NCI-H524 (cell line): ENCODE measurements at regions not wholly inside any gene's neighbourhood (a gene's known extent, or its start where the extent isn't known, plus 50 kb on each side); places are given as distances from the start of the nearest gene placed in this dataset.
"Not testable (repeated sequence)": the region's sequence is repeated elsewhere in the genome, so short reads cannot be mapped to it uniquely, and the experiment has no call there.

ENCODE experiments used
- DNase-seq, 2 experiments: peaks; one replicate each; lab custom pipeline; 2025; lab: John Stamatoyannopoulos, UW

GRCh38 chrX:1778817-1779216 is 164.0 kb downstream of the ASMT start:
- DNase-seq, result no peak

- DNase-seq, result no peak
These were observed 164.8 kb downstream of the ASMT start for GRCh38 chrX:1779626-1780025.

- no peak for DNase-seq
These were observed 166.9 kb downstream of the ASMT start for GRCh38 chrX:1781766-1782165.

GRCh38 chrX:1784773-1785172 is 169.9 kb downstream of the ASMT start:
- no peak for DNase-seq

GRCh38 chrX:1788300-1788911 is 173.5 kb downstream of the ASMT start:
- no peak for DNase-seq

- no peak for DNase-seq
These were observed 177.8 kb downstream of the ASMT start for GRCh38 chrX:1792636-1793035.

GRCh38 chrX:1794586-1794985 is 179.7 kb downstream of the ASMT start:
- no peak for DNase-seq

GRCh38 chrX:1802912-1803311 is 188.1 kb downstream of the ASMT start:
- DNase-seq, result no peak

- DNase-seq, result no peak
These were observed 188.9 kb downstream of the ASMT start for GRCh38 chrX:1803741-1804140.

- DNase-seq, result peak; percentile 33 to 63
These were observed 192.5 kb downstream of the ASMT start for GRCh38 chrX:1807301-1807731.

GRCh38 chrX:1809581-1809980 is 194.7 kb downstream of the ASMT start:
- no peak for DNase-seq

- no peak for DNase-seq
These were observed 198.9 kb downstream of the ASMT start for GRCh38 chrX:1813809-1814208.

- DNase-seq, result no peak
These were observed 200.8 kb downstream of the ASMT start for GRCh38 chrX:1815456-1816175.

- not testable (repeated sequence) for DNase-seq
These were observed 201.6 kb downstream of the ASMT start for GRCh38 chrX:1816387-1816982.

GRCh38 chrX:1821846-1822245 is 207.0 kb downstream of the ASMT start:
- DNase-seq, result no peak

- DNase-seq, result no peak
These were observed 210.0 kb downstream of the ASMT start for GRCh38 chrX:1824855-1825254.

- DNase-seq, result peak in 1 of 2 experiments; percentile 42
These were observed 218.9 kb downstream of the ASMT start for GRCh38 chrX:1833656-1834360.

- no peak for DNase-seq
These were observed 220.2 kb downstream of the ASMT start for GRCh38 chrX:1835056-1835455.

- no peak for DNase-seq
These were observed 221.8 kb downstream of the ASMT start for GRCh38 chrX:1836683-1837082.

- no peak for DNase-seq
These were observed 226.9 kb downstream of the ASMT start for GRCh38 chrX:1841746-1842145.

GRCh38 chrX:1847000-1847399 is 232.1 kb downstream of the ASMT start:
- not testable (repeated sequence) for DNase-seq

GRCh38 chrX:1847790-1848189 is 232.9 kb downstream of the ASMT start:
- DNase-seq, result not testable (repeated sequence)

GRCh38 chrX:1851527-1851926 is 236.7 kb downstream of the ASMT start:
- DNase-seq, result no peak
